Spleen (tissue), 7 donors: ENCODE measurements at regions not wholly inside any gene's neighbourhood (a gene's known extent, or its start where the extent isn't known, plus 50 kb on each side); places are given as distances from the start of the nearest gene placed in this dataset.

Experiments used
- POLR2A ChIP-seq, 3 donors: fragments of 450-650 bp; IDR thresholded peaks; one replicate each; pipeline ENCODE4 v1.5.1; 2017; ENCODE audit warnings: antibody characterized with exemption in 3 of 3, mild to moderate bottlenecking in 1 of 3
- TF ChIP-seq, protein P1 (sequence below), 11 experiments: fragments of 200-600 bp in 7 of 11; fragments of 450-650 bp in 4 of 11; sonication (generic) in 4 of 11; IDR thresholded peaks in 8 of 11; conservative IDR thresholded peaks in 3 of 11; 1 replicate in 7 of 11; 2 replicates in 4 of 11; pipeline versions ENCODE4 v1.4.0 to v1.8.0; 2016 to 2021; ENCODE audit warnings: antibody characterized with exemption in 11 of 11, inconsistent platforms in 4 of 11, mild to moderate bottlenecking in 1 of 11
- donor health status: DM: no; HTN: no; CAD: no; lungs with moderate emphysema.
- donor health status: DM: no; HTN: no; CAD: no.
- donor health status: DM: no; HTN: no; CAD: no.

DNA sequence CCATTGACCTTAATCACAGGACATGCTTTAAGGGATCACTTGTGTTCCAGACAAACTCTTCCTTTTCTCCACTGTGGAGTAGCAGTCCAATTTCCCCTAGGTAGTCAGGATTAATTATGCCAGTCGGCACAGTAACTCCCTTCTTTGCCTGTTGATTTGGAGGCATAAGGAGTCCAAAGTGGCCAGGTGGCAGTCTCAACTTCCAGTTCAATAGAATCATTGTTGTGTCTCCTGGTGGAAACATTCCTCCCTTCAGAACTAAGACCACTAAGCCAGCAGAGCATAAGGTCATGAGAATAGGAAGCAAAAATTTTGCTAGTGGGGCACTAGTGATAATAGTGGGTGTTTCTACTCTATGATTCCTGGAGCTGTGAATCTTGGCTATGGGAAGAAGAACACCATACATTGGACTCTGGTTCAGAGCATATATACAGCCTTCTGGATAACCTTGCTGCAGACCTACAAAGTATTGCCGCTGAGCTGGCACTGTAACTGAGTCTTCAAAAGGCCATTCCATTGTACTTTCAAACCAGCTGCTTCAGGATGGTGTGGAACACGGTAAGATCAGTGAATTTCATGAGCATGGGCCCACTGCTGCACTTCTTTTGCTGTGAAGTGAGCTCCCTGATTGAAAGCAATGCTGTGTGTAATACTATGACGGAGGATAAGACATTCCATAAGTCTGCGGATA lies 147.3 kb upstream of the MAX start:
- TF ChIP-seq, protein P1, sequence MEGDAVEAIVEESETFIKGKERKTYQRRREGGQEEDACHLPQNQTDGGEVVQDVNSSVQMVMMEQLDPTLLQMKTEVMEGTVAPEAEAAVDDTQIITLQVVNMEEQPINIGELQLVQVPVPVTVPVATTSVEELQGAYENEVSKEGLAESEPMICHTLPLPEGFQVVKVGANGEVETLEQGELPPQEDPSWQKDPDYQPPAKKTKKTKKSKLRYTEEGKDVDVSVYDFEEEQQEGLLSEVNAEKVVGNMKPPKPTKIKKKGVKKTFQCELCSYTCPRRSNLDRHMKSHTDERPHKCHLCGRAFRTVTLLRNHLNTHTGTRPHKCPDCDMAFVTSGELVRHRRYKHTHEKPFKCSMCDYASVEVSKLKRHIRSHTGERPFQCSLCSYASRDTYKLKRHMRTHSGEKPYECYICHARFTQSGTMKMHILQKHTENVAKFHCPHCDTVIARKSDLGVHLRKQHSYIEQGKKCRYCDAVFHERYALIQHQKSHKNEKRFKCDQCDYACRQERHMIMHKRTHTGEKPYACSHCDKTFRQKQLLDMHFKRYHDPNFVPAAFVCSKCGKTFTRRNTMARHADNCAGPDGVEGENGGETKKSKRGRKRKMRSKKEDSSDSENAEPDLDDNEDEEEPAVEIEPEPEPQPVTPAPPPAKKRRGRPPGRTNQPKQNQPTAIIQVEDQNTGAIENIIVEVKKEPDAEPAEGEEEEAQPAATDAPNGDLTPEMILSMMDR (IDR thresholded peaks at IDR 0.05 in 8 of 11, conservative IDR thresholded peaks at IDR 0.05 in 3 of 11): no peak
- no peak for TF ChIP-seq POLR2A (IDR thresholded peaks at IDR 0.05)
